ENCODE measurements at regions not wholly inside any gene's neighbourhood (a gene's known extent, or its start where the extent isn't known, plus 50 kb on each side); places are given as distances from the start of the nearest gene placed in this dataset.

GRCh38 chr2:160920791-160921303 lies 239.4 kb upstream of the TANK start:
- no peak for ATAC-seq

DNA sequence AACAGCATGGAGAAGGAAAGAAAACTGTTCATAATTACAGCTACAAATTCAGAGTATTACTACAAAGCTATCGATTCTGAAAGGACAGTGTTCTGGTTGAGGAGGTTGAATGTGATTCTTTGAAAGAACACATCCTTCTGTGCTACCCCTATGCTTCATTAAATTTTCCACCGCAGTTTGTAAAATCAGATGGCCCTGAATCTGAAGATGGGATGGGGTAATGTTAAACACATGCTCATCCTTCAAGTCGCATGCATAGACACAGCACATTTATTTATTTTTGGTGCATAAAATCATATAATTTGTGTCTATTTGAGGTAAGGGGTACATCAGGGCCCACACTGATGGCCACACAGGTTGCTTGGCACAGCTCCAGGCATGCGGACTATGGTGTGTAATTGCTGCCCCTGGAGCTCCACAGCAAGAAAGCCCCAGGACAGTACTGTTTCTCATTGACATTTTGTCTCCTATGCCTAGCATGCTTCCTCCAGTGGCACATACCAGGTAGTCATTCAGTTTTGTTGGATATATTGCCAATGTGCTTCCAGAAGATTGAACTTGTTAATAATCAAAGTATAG lies 238.8 kb upstream of the TANK start:
- no peak for ATAC-seq

- no peak for ATAC-seq
Measured at GRCh38 chr2:160924936-160925353, 235.3 kb upstream of the TANK start.

DNA sequence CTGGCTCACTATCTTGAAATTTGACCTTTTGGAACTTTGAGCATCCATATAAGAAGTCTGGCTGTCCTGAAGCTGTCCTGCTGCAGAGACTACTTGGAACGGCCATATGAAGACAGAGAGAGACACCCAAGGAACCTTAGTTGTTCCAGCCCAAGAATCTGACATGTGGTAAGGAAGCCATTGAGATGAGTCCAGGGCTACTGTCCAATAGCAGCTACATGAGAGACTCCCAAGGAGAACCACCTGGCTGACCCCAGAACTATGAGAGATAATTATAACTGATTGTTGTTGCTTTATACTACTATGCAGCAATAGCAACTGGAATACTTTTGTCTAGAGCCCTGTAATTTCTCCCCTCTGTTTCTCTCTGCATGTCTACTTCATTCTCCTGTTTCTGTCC lies 234.3 kb upstream of the TANK start:
- no peak for ATAC-seq

DNA sequence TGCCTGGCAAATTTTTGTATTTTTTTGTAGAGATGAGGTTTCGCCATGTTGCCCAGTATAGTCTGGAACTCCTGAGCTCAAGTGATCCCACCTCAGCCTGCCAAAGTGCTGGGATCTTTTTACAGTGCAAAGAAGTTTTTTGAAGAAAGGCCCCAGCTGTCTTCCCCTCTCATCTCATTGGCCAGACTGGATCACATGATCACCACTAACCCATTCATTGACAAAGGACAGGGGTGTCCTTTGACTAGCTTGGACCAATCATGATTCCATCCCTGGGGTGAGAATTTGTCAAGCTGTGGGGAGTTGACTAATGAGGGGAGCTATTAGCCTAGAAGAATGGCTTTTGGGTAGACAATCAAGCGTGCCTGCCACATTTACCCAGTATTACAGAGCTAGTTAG lies 232.9 kb upstream of the TANK start:
- ATAC-seq: no peak

DNA sequence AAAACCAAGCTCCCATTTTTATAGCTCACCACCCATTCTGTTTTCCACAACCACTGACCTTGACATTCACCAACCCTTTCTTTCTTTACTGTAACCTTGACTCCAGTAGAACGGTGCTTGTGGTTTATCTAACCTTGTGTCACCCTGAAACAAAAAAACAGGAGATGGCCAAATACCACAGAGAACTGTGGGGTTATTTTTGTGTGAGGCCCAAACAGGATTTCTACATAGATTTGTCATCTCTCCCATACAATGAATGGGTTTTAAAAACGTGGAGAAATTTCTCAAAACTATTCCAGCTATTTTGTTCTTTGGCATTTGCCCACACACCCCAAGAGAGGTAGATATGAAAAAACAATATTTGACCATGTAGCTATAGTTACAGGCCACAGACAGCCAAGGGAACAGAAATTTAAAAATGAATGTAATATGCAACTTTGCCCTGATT lies 231.3 kb upstream of the TANK start:
- no peak for ATAC-seq

DNA sequence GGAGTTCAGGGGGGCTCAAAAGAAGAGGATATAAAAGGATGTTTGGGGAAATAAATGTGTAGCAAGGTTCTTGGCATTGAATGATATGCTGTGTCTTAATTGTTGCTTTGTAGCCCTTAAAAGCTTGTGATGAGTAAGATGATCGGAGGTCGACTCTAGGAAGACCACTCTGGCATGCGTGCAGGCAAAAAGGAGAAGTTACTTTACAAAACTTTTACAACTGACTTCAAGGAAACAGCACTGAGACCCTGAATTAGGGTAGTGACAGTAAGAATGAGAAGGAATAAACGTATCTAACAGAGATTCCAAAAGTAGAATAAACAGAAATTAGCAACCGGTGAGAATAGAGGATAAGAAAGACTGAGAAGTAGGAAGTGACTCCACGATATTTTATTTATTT lies 228.7 kb upstream of the TANK start:
- ATAC-seq: no peak

DNA sequence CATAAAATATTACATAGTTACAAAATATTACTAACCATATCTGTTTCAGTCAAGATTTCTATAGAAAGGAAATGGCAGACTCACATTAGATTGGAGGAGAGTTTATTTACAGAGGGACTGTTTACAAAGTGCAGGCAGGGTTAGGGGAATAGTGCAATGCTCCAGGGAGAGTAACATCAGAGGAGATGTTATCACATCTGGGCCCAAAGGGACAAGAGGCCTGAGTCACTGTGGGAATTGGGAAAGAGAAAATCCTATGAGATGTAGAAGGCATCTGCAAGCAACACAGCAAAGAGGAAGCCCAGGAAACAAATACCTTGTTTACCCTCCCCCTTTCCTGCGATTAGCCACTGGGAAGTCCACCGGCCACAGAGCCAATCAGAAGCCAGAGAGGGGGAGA lies 227.3 kb upstream of the TANK start:
- no peak for ATAC-seq

DNA sequence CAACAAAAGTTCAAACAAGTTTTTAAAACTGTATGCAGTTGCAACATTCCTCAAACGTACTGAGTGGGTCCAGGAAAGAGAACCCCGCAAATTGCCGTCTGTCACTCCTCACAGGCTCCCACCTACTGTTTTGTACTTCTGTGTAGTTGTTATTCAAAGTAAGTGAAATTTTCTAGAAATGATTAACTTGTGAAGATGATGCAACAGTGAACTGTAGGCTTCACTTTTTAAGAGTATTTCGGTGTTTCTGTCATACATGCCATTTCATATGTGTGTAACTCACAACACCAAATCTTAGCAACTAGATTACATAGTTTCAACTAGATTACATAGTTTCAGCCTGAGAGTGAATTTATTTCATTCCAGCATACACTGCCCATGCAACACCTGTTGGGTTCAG lies 226.0 kb upstream of the TANK start:
- no peak for ATAC-seq

DNA sequence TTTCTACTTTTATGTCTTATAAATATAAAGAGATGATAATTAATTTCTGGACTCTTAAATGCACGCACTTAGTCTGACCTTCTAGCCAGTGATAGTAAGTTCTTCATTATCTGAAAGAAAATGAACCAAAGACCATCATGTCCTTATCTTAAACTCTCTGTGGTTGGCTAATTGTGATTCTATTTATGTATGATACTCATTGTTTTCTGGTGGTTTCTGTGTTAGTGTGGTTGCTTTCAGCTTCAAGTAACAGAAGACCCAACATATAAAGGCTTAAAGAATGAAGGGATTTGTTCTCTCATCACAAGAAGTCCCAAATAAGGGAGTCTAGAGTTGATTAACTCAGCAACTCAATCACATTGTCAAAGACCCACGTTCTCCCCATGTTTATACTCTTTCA lies 225.2 kb upstream of the TANK start:
- no peak for ATAC-seq

GRCh38 chr2:160936044-160936806 lies 224.0 kb upstream of the TANK start:
- ATAC-seq: no peak

DNA sequence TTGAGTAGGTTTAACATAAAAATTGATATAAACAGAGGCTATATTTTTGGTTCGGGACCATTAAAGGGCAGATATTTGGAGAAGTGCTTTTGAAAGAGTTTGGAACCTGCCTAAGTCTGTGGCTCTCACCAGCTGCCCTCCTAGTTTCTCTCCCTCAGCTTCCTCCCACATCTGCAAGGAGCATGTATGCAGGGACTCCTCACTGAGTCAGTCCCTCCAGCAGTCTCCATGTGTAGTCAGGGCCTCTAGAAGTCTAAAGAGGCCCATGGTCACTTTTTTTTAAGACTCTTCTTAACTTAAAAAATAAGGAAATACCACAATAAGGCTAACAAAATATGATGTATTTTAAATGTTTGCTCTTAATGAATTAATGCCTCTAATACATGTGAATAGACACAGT lies 220.0 kb upstream of the TANK start:
- ATAC-seq: no peak

- no peak for ATAC-seq
Measured at GRCh38 chr2:160940699-160941098, 219.5 kb upstream of the TANK start.

DNA sequence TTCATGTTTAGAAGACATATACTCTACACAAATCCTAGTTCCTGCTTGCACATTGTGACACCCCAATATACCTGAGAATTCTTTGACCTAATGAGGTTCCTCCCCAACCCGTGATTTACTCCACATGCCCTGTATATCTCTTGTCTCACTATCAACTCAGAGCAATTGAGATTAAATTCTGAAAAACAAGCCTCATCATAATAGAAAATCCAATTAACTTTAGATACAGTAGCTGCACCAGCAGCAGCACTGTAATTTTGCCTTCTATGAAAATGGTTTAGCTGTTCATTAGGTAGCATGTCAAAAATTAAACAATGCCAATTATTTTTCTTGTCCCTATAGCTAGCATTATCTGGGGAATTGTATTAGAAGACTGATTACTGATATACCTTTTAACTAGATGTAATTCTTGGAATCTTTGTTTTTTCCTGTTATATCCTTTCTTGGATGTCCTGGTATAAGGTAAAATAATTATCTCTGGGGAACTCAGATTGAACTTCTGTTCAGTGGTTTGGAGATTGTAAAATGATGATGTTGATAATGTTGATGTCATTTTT lies 218.9 kb upstream of the TANK start:
- no peak for ATAC-seq

DNA sequence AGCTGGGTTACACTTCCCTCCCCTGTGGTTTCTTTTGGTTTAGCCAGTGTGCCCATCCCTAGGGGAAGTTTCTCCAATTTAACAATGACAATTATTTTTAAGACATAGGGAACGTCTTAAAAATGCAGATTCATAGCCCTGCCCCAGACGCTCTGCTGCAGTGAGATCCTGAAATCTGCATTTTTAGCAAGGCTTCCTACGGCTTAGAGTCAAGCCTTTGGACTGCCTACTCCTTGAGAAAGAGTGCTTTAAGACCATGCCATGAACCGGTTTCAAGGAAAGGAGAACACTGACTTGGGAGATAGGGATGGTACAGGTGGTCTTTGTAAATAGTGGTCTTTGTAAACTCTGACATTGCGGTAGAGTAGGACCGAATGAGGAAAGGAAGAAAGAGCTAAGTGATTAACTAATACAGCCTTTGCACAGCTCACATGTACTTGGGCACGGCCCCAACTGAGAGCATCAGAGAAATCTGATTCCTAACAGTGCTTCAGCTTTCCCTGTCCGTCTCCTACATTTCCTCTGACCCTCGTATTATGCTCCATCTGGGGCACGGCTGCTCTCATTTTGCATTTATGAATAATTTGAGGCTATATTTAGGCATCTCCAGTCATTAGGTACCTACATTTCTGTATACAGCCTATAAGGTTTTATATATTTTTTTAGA lies 217.6 kb upstream of the TANK start:
- no peak for ATAC-seq

- ATAC-seq: no peak
Measured at GRCh38 chr2:160943414-160943813, 216.8 kb upstream of the TANK start.

DNA sequence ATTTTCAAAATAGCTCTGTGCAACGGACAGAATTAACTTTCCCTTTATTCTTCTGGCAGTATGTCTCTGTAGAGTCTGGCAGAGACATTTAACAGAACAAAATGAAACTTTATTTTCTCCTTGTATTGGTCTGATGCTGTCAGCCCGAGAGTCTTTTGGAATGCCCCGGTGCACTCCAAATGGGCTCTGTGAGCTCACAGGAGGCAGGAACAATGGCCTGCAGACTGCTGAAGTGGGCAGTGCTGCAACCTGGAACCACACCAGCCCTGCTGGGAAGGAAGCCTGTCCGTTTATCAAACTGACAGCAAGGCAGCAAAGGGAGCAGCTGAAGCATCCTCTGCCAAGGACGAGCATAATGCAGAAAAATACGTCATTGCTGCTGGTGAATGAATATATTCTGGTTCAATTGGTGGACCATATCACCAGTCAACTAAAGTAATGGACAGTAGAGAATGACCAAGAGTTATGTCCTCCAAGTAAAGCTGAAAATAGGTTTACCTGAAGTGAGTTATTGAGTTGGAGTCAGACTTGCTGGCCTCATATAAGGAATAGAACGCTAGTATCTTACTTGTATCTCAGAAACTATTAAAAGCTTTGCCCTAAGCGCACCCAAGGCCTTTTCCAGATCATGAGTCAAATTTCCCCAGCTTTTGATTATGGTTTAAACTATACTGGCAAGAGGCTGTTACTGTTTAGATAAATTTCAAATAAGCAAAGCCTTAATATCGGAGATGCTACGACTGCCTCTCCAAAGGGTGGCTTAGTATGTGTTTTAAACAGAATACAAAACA lies 207.6 kb upstream of the TANK start:
- no peak for ATAC-seq

DNA sequence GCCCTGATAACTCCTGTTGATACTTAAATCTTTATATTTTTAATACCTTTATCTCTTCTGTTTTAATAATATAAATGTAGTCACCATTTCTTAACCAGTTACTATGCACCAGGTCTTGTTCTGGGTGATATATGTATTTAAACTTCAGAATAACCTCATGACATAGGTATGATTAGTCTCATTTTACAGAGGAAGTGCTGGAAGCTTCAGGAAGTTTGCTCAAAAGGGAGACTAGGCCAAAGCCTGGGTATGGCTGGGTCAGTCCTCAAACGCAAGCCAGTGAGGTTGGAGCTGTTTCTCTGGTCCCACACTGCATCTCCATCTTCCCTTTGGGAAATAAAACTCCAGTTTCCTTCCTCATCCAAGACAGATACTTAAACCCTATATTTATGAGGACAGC lies 204.7 kb upstream of the TANK start:
- no peak for ATAC-seq

DNA sequence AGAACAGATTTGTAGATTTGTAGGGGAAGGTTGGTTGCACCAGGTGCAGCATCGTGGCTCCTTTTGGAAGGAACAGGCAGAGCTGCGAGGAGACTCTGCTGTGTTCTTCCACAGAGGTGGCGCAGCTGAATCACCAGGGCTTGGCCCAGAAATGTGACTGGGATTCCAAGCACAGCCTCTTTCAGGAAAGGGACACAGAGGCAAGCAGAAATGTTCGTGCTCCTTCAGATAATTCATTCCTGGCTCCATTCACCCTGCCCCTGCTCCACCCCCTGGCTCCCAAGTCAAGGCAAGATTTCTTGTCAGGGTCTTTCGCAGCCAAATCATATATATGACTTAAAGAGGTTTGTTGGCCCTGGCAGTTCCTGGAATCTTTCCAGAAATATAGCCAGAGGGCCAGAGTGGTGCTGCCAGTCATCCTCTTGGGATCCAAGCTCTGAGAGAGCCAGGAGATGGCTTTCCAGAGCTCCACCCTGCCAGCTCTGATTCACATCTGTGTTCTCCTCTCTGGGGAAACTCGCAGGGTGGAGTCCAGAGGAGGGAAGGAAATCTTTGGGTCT lies 203.9 kb upstream of the TANK start:
- no peak for ATAC-seq

GRCh38 chr2:160963957-160964356 lies 196.3 kb upstream of the TANK start:
- no peak for ATAC-seq

GRCh38 chr2:160967523-160967922 lies 192.7 kb upstream of the TANK start:
- no peak for ATAC-seq

DNA sequence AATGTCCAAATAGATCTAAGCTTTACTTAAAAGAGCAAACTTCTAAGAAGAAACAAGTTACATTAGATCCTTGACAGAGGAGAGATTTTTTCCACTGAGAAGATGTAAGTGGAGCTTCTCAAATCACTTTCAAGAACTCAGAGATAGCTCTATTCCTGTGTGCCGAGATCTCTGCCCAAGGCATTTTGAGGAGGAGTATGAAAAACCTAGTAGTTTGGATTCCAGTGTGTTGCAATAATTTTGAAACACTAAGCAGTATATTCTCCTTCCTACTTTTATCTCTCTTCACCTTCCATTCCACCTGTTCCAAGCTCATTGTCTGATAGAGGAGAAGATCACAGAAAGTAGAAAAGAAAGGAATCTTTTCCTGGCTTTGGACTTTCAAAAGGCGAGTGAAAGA lies 192.0 kb upstream of the TANK start:
- ATAC-seq: no peak
